GM20000 (cell line): ENCODE measurements at regions not wholly inside any gene's neighbourhood (a gene's known extent, or its start where the extent isn't known, plus 50 kb on each side); places are given as distances from the start of the nearest gene placed in this dataset.

Source experiments
- DNase-seq: peaks from one replicate; pipeline ENCODE4 v3.0.0; 2012; ENCODE audit warnings: low spot score
- TF ChIP-seq, protein P1 (sequence below): IDR thresholded peaks from 2 replicates; pipeline ENCODE4 v1.5.1; 2012; ENCODE audit warnings: mild to moderate bottlenecking, control low read depth; ENCODE audit errors: extremely low read depth, missing control alignments

DNA sequence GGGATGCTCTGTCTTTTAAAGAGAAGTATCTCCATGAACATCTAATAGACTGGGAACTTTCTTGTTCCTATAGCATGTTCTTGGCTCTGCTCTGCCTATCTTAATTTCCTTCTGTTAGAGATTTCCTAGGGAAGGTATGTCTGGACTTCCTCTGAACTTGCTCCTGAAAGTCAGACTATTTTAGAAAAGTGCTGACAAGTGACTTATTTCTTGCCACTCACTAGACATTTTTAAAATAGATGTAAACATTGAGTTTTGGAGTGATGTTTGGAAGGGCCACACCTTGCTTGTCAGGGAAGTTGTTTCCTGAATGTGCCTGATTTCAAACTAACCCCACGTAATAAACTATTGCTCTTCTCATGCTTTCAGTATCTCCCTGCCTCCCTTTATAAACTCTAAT lies 62.4 kb upstream of the ATP8A1 start:
- TF ChIP-seq, protein P1, sequence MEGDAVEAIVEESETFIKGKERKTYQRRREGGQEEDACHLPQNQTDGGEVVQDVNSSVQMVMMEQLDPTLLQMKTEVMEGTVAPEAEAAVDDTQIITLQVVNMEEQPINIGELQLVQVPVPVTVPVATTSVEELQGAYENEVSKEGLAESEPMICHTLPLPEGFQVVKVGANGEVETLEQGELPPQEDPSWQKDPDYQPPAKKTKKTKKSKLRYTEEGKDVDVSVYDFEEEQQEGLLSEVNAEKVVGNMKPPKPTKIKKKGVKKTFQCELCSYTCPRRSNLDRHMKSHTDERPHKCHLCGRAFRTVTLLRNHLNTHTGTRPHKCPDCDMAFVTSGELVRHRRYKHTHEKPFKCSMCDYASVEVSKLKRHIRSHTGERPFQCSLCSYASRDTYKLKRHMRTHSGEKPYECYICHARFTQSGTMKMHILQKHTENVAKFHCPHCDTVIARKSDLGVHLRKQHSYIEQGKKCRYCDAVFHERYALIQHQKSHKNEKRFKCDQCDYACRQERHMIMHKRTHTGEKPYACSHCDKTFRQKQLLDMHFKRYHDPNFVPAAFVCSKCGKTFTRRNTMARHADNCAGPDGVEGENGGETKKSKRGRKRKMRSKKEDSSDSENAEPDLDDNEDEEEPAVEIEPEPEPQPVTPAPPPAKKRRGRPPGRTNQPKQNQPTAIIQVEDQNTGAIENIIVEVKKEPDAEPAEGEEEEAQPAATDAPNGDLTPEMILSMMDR, result no peak
- DNase-seq, result no peak

DNA sequence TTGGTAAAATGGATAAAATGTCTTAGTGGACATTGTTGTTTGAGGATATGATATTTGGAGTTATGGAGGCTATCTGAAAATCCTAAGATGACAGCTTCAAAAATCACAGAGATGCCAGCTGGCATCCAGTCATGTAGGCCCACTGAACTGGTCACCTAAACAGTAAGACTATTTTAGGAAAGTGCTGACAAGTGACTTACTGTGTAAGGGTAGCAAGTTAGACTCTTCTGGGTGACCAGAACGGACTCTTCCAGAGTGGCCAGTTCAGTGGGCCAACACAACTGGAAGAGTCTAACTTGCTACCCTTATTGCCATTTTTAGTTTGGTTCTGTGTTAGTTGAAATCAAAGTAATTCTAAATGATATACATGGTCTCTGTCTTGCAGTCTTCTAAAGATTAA lies 61.4 kb upstream of the ATP8A1 start:
- TF ChIP-seq, protein P1, result no peak
- DNase-seq, result no peak

DNA sequence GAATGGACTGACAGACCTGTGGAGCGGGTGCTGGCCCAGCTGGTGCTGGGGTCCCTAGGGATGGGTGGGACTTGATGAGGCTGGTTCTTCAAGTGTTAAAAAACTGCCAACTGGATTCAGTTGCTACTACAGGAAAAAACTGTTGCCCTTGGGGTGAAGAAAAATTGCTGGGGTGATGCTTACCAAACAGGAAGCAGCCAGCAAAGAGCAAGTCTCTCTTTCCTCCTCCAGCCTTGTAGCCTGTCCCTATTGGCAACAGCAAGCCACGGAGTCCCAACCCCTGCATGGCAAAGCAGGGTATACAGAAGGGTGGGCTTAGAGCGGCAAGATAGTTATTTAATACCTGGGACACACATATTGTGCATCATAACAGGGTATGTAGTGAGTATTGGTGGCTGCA lies 60.1 kb upstream of the ATP8A1 start:
- TF ChIP-seq, protein P1, result no peak
- no peak for DNase-seq

DNA sequence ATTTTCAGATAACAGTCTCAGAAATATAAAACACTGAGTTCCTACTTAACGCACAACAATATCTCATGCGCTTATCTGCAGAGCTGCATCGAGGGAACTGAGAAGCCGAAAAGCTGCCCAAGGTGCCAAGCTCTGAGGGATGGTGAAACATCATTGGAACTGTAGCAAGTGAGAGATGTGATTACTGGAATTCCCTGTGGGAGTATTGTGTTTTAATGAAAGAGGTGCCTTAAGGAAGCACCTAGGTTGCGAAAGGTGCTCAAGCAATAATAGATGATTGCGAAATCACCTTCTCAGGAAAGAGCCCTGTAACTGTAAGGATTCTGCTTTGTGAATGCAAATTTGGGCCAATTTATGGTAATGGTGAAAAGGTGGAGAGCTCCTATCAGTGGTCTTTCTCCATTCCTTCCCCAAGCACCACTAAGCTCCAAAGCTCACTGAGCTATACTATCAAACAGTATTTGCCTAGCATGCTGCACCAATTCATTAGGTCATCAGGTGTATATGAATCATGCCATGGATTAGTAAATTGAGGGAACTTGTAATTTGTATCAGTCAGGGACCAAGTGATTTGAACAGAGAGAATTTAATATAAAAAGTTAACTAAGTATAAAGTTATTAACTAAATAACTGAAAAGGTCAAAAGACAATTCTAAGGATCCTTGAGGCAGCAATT lies 59.0 kb upstream of the ATP8A1 start:
- TF ChIP-seq, protein P1, result no peak
- no peak for DNase-seq

DNA sequence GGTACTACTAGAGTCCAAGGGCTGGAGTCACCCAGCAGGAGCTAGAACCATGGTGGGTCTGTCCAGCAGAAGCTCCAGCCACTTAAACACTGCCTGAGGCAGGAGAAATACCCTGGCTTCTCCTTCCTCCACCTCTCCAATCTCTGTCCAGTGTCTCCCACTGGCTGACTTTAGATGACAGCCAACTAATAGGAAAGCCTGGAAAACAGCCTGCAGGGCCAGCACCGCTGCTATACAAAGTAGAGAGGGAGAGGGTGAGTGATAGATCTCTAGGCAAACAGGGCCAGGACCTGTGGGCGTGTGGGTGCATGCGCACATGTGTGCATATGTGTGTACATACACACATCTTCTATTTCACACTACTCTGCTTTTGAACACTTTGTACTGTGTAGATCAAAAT lies 56.5 kb upstream of the ATP8A1 start:
- no peak for DNase-seq
- TF ChIP-seq, protein P1, result no peak

DNA sequence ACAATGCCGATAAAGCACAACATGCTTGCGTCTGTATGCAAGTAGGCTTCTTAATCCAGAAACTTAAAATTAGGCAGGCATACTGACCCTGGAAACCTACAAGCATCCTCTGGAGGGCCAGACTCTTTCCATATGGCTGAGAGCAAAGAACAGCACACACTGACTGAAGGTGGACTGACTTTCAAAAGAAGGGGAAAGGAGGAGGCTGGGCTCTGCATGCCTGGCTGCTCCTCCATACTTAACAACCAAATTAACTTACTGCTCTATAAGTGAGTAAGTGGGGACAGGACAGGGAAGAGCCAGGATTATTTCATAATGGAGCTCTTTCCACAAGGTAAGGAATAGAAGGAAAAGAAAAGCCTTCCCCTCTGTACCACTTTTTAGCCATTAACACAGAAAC lies 55.9 kb upstream of the ATP8A1 start:
- TF ChIP-seq, protein P1, result no peak
- no peak for DNase-seq

DNA sequence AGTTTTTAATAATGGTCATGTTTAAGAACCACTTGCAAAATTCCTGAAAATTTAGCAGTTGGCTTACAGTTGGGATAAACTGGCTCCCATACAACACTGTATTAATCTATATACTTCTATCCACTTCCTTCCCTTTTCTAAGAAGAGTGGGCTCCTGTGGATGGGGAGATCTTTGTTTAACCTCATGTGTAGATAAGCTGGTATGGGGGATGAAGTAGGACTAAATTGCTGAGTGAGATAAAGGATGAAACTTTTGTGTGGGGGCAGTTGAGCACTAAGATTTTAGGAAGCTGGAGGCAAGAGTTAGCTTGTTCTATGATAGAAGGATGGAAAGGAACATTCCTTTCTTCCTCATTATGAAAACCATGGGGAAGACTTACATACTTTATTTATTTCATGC lies 54.6 kb upstream of the ATP8A1 start:
- TF ChIP-seq, protein P1, result no peak
- no peak for DNase-seq
